SK-N-SH (cell line): ENCODE measurements at regions not wholly inside any gene's neighbourhood (a gene's known extent, or its start where the extent isn't known, plus 50 kb on each side); places are given as distances from the start of the nearest gene placed in this dataset.

Experiments used
- CTCF ChIA-PET: fragments of 300-600, 350-600 bp; formaldehyde crosslinking; extraction: SDS; loops from one replicate; lab custom pipeline; 2021; lab: Yijun Ruan, JAX
- POLR2A ChIA-PET: fragments of 350-600 bp; sonication (Branson Sonifier 250); formaldehyde crosslinking; extraction: SDS; loops from one replicate; lab custom pipeline; 2020; ENCODE audit warnings: antibody characterized with exemption, inconsistent platforms; lab: Yijun Ruan, JAX
- DNase-seq: peaks from one replicate; pipeline ENCODE4 v3.0.0; 2012
- H2AFZ ChIP-seq: fragments of 200-600 bp; sonication (generic); 2 replicates; pipeline ENCODE4 v1.8.1; 2016; ENCODE audit warnings: antibody characterized with exemption, mild to moderate bottlenecking, low read depth
- H3F3A ChIP-seq: fragments of 200-600 bp; sonication (generic); replicated peaks from 2 replicates; pipeline ENCODE3; 2016; ENCODE audit warnings: antibody characterized with exemption, mild to moderate bottlenecking; ENCODE audit not compliant: insufficient read depth
- H3K27ac ChIP-seq, 2 experiments: fragments of 200-500 bp in 1 of 2; fragments of 200-600 bp in 1 of 2; sonication (Bioruptor generic) in 1 of 2; sonication (generic), shearing (Covaris generic) in 1 of 2; 2 replicates each; pipeline versions ENCODE4 v1.5.1 to v1.6.1; 2014 to 2016; ENCODE audit warnings: low read depth in 2 of 2, inconsistent platforms in 1 of 2, low read length in 1 of 2, mild to moderate bottlenecking in 1 of 2, mixed read lengths in 1 of 2
- H3K27me3 ChIP-seq: fragments of 200-600 bp; sonication (generic), shearing (Covaris generic); 2 replicates; pipeline ENCODE4 v1.6.1; 2016; ENCODE audit warnings: mixed run types; ENCODE audit not compliant: insufficient read depth
- H3K36me3 ChIP-seq, 2 experiments: fragments of 200-500 bp in 1 of 2; fragments of 200-600 bp in 1 of 2; sonication (Bioruptor generic) in 1 of 2; sonication (generic) in 1 of 2; replicated peaks in 1 of 2; 2 replicates each; pipeline versions ENCODE3 to v1.5.1; 2014 to 2016; ENCODE audit warnings: low read length in 1 of 2, mild to moderate bottlenecking in 1 of 2; ENCODE audit not compliant: insufficient read depth in 2 of 2, control insufficient read depth in 1 of 2
- H3K4me1 ChIP-seq, 2 experiments: fragments of 200-500 bp in 1 of 2; fragments of 200-600 bp in 1 of 2; sonication (Bioruptor generic) in 1 of 2; sonication (generic), shearing (Covaris generic) in 1 of 2; 2 replicates each; pipeline versions ENCODE4 v1.5.1 to v1.6.1; 2014 to 2016; ENCODE audit warnings: low read depth in 1 of 2, low read length in 1 of 2, mixed run types in 1 of 2; ENCODE audit not compliant: insufficient read depth in 2 of 2, control insufficient read depth in 1 of 2
- H3K4me2 ChIP-seq: fragments of 200-600 bp; sonication (generic), shearing (Covaris generic); 2 replicates; pipeline ENCODE4 v1.6.1; 2017; ENCODE audit warnings: mixed run types
- H3K4me3 ChIP-seq, 2 experiments: fragments of 200-500 bp in 1 of 2; fragments of 200-600 bp in 1 of 2; sonication (Bioruptor generic) in 1 of 2; sonication (generic), shearing (Covaris generic) in 1 of 2; 2 replicates each; pipeline versions ENCODE4 v1.5.1 to v1.8.1; 2014 to 2016; ENCODE audit warnings: low read depth in 2 of 2, inconsistent platforms in 1 of 2, low read length in 1 of 2, mild to moderate bottlenecking in 1 of 2, mixed read lengths in 1 of 2, moderate library complexity in 1 of 2
- H3K79me2 ChIP-seq: fragments of 200-600 bp; sonication (generic); 2 replicates; pipeline ENCODE4 v1.8.1; 2017; ENCODE audit warnings: mild to moderate bottlenecking; ENCODE audit not compliant: insufficient read depth
- H3K9ac ChIP-seq: fragments of 200-600 bp; sonication (generic); 2 replicates; pipeline ENCODE4 v1.6.1; 2017; ENCODE audit warnings: mixed run types
- H3K9me2 ChIP-seq: fragments of 200-600 bp; sonication (generic); 2 replicates; pipeline ENCODE4 v1.6.1; 2017; ENCODE audit warnings: mixed run types
- H3K9me3 ChIP-seq: fragments of 200-600 bp; sonication (generic); 2 replicates; pipeline ENCODE4 v1.6.1; 2017; ENCODE audit warnings: mixed run types, mild to moderate bottlenecking, moderate library complexity
- H4K20me1 ChIP-seq: fragments of 200-600 bp; sonication (generic); 2 replicates; pipeline ENCODE4 v1.6.1; 2017; ENCODE audit warnings: mild to moderate bottlenecking, mixed run types; ENCODE audit not compliant: insufficient read depth
- ELF1 ChIP-seq: IDR thresholded peaks from 2 replicates; pipeline ENCODE4 v1.4.0; 2012
- FOXJ3 ChIP-seq: sonication (generic); formaldehyde crosslinking; IDR thresholded peaks from 2 replicates; pipeline ENCODE4 v1.5.1; 2020; ENCODE audit warnings: mild to moderate bottlenecking, missing genetic modification reagents
- FOXM1 ChIP-seq: IDR thresholded peaks from 2 replicates; pipeline ENCODE4 v1.4.0; 2012; ENCODE audit warnings: low read depth, mild to moderate bottlenecking
- GABPA ChIP-seq: IDR thresholded peaks from 2 replicates; pipeline ENCODE4 v1.4.0; 2012; ENCODE audit warnings: low read depth, mild to moderate bottlenecking
- JUND ChIP-seq: IDR thresholded peaks from 2 replicates; pipeline ENCODE4 v1.4.0; 2012
- NRF1 ChIP-seq: IDR thresholded peaks from 2 replicates; pipeline ENCODE4 v1.6.1; 2012; ENCODE audit warnings: low read depth, mild to moderate bottlenecking, low read length
- POLR2AphosphoS5 ChIP-seq: IDR thresholded peaks from 2 replicates; pipeline ENCODE4 v1.6.1; 2012; ENCODE audit warnings: low read depth, low read length
- RAD21 ChIP-seq: IDR thresholded peaks from 2 replicates; pipeline ENCODE4 v1.6.1; 2012; ENCODE audit warnings: mild to moderate bottlenecking, low read length
- RCOR1 ChIP-seq: fragments of 150-350 bp; IDR thresholded peaks from 2 replicates; pipeline ENCODE4 v1.6.1; 2017; ENCODE audit warnings: antibody characterized with exemption, low read length
- SMC3 ChIP-seq: IDR thresholded peaks from 2 replicates; pipeline ENCODE4 v1.6.1; 2012; ENCODE audit warnings: low read depth, low read length, improper control_type of control experiment
- TEAD4 ChIP-seq: IDR thresholded peaks from 2 replicates; pipeline ENCODE4 v1.4.0; 2012; ENCODE audit warnings: mild to moderate bottlenecking, borderline replicate concordance; ENCODE audit not compliant: insufficient read depth
- WGBS: methylation state at CpG from one replicate; pipeline ENCODE4 v1.1.6; 2017; ENCODE audit warnings: low lambda C conversion rate; 5-methylcytosine and 5-hydroxymethylcytosine counted together
- TF ChIP-seq, protein P1 (sequence below): IDR thresholded peaks from 2 replicates; pipeline ENCODE4 v1.4.0; 2012; ENCODE audit warnings: low read depth, borderline replicate concordance
- TF ChIP-seq, protein P2 (sequence below): IDR thresholded peaks from 2 replicates; pipeline ENCODE4; 2012
- TF ChIP-seq, protein P3 (sequence below): IDR thresholded peaks from 2 replicates; pipeline ENCODE4 v1.6.1; 2012; ENCODE audit warnings: mild to moderate bottlenecking, low read depth, low read length, moderate library complexity
- TF ChIP-seq, protein P4 (sequence below): IDR thresholded peaks from 2 replicates; pipeline ENCODE4 v1.4.0; 2012; ENCODE audit warnings: low read depth, borderline replicate concordance
- TF ChIP-seq, protein P5 (sequence below): IDR thresholded peaks from 2 replicates; pipeline ENCODE4 v1.4.0; 2012; ENCODE audit warnings: low read depth
- TF ChIP-seq, protein P6 (sequence below): fragments of 150-350 bp; IDR thresholded peaks from 2 replicates; pipeline ENCODE4 v1.6.1; 2016; ENCODE audit warnings: mild to moderate bottlenecking, low read depth, low read length

DNA sequence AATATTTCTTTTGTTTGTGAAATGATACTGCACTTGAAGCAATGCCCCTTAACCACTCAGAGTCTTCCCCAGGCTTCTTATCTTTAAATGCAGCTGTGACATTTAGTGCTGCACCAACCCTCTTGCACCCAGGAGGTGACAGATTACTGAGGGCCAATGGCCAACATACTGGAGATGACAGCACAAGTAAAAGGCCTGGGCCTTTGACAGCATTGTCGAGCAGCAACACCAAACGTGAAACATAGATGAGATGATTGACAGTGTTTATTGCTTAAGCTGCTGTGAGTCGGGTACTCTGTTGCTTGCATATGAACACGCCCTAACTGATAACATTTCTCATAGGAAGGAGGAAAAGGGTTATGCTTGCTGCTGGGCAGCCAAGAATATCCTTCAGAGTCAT, 80.3 kb downstream of the THNSL2 start:
- CTCF ChIA-PET = no interaction called here
- POLR2A ChIA-PET = no interaction called here

More for the DNA sequence above, 80.3 kb downstream of the THNSL2 start:
- Histone ChIP-seq H3K36me3 (no peaks in the 10 kb centered on the region), H3K27ac (no peak overlapping the region), H3K4me3 (no peak overlapping the region), H2AFZ (no peak overlapping the region), H3K27me3 (no peaks in the 10 kb centered on the region), H3K9me3 (no peaks in the 10 kb centered on the region), H3K79me2 (no peaks in the 10 kb centered on the region), H3K4me2 (no peak overlapping the region), H3K9me2 (no peaks in the 10 kb centered on the region), H3F3A (no peaks in the 10 kb centered on the region), H3K4me1 (peaks cover 0 to 7% of the 10 kb centered on the region in 2 experiments; a peak in 1 of 4 replicates), H4K20me1 (no peaks in the 10 kb centered on the region), H3K9ac (no peak overlapping the region)
- TF ChIP-seq JUND = no peak
- TF ChIP-seq, protein P1, sequence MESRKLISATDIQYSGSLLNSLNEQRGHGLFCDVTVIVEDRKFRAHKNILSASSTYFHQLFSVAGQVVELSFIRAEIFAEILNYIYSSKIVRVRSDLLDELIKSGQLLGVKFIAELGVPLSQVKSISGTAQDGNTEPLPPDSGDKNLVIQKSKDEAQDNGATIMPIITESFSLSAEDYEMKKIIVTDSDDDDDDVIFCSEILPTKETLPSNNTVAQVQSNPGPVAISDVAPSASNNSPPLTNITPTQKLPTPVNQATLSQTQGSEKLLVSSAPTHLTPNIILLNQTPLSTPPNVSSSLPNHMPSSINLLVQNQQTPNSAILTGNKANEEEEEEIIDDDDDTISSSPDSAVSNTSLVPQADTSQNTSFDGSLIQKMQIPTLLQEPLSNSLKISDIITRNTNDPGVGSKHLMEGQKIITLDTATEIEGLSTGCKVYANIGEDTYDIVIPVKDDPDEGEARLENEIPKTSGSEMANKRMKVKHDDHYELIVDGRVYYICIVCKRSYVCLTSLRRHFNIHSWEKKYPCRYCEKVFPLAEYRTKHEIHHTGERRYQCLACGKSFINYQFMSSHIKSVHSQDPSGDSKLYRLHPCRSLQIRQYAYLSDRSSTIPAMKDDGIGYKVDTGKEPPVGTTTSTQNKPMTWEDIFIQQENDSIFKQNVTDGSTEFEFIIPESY = no peak
- TF ChIP-seq POLR2AphosphoS5 = no peak
- TF ChIP-seq, protein P2, sequence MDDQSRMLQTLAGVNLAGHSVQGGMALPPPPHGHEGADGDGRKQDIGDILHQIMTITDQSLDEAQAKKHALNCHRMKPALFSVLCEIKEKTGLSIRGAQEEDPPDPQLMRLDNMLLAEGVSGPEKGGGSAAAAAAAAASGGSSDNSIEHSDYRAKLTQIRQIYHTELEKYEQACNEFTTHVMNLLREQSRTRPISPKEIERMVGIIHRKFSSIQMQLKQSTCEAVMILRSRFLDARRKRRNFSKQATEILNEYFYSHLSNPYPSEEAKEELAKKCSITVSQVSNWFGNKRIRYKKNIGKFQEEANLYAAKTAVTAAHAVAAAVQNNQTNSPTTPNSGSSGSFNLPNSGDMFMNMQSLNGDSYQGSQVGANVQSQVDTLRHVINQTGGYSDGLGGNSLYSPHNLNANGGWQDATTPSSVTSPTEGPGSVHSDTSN = no peak
- TF ChIP-seq FOXJ3 (CRISPR knock-in tag) = no peak
- no peak for TF ChIP-seq FOXM1
- no peak for TF ChIP-seq TEAD4
- TF ChIP-seq, protein P3, sequence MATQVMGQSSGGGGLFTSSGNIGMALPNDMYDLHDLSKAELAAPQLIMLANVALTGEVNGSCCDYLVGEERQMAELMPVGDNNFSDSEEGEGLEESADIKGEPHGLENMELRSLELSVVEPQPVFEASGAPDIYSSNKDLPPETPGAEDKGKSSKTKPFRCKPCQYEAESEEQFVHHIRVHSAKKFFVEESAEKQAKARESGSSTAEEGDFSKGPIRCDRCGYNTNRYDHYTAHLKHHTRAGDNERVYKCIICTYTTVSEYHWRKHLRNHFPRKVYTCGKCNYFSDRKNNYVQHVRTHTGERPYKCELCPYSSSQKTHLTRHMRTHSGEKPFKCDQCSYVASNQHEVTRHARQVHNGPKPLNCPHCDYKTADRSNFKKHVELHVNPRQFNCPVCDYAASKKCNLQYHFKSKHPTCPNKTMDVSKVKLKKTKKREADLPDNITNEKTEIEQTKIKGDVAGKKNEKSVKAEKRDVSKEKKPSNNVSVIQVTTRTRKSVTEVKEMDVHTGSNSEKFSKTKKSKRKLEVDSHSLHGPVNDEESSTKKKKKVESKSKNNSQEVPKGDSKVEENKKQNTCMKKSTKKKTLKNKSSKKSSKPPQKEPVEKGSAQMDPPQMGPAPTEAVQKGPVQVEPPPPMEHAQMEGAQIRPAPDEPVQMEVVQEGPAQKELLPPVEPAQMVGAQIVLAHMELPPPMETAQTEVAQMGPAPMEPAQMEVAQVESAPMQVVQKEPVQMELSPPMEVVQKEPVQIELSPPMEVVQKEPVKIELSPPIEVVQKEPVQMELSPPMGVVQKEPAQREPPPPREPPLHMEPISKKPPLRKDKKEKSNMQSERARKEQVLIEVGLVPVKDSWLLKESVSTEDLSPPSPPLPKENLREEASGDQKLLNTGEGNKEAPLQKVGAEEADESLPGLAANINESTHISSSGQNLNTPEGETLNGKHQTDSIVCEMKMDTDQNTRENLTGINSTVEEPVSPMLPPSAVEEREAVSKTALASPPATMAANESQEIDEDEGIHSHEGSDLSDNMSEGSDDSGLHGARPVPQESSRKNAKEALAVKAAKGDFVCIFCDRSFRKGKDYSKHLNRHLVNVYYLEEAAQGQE = no peak
- TF ChIP-seq GABPA = no peak
- TF ChIP-seq, protein P4, sequence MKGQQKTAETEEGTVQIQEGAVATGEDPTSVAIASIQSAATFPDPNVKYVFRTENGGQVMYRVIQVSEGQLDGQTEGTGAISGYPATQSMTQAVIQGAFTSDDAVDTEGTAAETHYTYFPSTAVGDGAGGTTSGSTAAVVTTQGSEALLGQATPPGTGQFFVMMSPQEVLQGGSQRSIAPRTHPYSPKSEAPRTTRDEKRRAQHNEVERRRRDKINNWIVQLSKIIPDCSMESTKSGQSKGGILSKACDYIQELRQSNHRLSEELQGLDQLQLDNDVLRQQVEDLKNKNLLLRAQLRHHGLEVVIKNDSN = no peak
- no peak for TF ChIP-seq RAD21
- TF ChIP-seq ELF1 = no peak
- TF ChIP-seq, protein P5, sequence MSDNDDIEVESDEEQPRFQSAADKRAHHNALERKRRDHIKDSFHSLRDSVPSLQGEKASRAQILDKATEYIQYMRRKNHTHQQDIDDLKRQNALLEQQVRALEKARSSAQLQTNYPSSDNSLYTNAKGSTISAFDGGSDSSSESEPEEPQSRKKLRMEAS = no peak
- no peak for TF ChIP-seq RCOR1
- TF ChIP-seq SMC3 = no peak
- TF ChIP-seq, protein P6, sequence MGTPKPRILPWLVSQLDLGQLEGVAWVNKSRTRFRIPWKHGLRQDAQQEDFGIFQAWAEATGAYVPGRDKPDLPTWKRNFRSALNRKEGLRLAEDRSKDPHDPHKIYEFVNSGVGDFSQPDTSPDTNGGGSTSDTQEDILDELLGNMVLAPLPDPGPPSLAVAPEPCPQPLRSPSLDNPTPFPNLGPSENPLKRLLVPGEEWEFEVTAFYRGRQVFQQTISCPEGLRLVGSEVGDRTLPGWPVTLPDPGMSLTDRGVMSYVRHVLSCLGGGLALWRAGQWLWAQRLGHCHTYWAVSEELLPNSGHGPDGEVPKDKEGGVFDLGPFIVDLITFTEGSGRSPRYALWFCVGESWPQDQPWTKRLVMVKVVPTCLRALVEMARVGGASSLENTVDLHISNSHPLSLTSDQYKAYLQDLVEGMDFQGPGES = no peak
- no peak for TF ChIP-seq NRF1
- no peak for DNase-seq
- WGBS = 19% methylated on average over 4 of the region's 4 CpGs
